Esophagus muscularis mucosa (tissue), 4 donors: ENCODE measurements at regions not wholly inside any gene's neighbourhood (a gene's known extent, or its start where the extent isn't known, plus 50 kb on each side); places are given as distances from the start of the nearest gene placed in this dataset.

Source experiments
- EP300 ChIP-seq: sonication (generic); formaldehyde crosslinking; IDR thresholded peaks from one replicate; pipeline ENCODE4 v1.6.1; 2017; ENCODE audit warnings: antibody characterized with exemption
- POLR2A ChIP-seq: fragments of 450-650 bp; IDR thresholded peaks from one replicate; pipeline ENCODE4 v1.6.1; 2017; ENCODE audit warnings: antibody characterized with exemption, moderate library complexity, mild to moderate bottlenecking, low read depth
- POLR2AphosphoS5 ChIP-seq, 2 donors: sonication (generic); formaldehyde crosslinking; IDR thresholded peaks; one replicate each; pipeline ENCODE4 v1.6.1; 2017; ENCODE audit warnings: antibody characterized with exemption in 2 of 2
- TF ChIP-seq, protein P1 (sequence below), 3 experiments: fragments of 200-600 bp in 2 of 3; fragments of 450-650 bp in 1 of 3; sonication (generic) in 2 of 3; IDR thresholded peaks; one replicate each; pipeline ENCODE4 v1.5.1; 2017 to 2019; ENCODE audit warnings: antibody characterized with exemption in 3 of 3, mild to moderate bottlenecking in 2 of 3, moderate library complexity in 1 of 3

DNA sequence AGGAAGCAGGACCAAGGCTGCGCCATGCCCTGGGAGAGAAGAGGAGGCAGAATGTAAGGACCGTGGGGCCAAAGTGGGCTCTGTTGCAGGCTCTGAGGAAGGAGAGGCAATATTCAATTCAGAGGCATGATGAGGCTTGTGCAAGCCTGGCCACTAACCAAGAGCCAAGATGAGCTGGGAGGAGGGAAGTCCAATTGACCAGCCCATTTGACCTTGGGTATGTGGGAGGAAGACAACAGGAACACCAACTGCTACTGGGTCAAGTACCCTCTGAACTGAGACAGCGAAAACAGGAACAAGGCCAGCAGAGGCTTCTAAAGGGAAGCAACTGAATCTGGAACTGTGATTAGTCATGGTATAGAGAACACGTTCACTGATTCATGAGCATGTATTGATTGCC, 779.6 kb downstream of the MAFB start:
- TF ChIP-seq, protein P1, sequence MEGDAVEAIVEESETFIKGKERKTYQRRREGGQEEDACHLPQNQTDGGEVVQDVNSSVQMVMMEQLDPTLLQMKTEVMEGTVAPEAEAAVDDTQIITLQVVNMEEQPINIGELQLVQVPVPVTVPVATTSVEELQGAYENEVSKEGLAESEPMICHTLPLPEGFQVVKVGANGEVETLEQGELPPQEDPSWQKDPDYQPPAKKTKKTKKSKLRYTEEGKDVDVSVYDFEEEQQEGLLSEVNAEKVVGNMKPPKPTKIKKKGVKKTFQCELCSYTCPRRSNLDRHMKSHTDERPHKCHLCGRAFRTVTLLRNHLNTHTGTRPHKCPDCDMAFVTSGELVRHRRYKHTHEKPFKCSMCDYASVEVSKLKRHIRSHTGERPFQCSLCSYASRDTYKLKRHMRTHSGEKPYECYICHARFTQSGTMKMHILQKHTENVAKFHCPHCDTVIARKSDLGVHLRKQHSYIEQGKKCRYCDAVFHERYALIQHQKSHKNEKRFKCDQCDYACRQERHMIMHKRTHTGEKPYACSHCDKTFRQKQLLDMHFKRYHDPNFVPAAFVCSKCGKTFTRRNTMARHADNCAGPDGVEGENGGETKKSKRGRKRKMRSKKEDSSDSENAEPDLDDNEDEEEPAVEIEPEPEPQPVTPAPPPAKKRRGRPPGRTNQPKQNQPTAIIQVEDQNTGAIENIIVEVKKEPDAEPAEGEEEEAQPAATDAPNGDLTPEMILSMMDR (IDR thresholded peaks at IDR 0.05): no peak
- no peak for TF ChIP-seq POLR2A
- no peak for TF ChIP-seq POLR2AphosphoS5 (IDR thresholded peaks at IDR 0.05)
- TF ChIP-seq EP300: no peak
